ENCODE measurements at regions not wholly inside any gene's neighbourhood (a gene's known extent, or its start where the extent isn't known, plus 50 kb on each side); places are given as distances from the start of the nearest gene placed in this dataset.

DNA sequence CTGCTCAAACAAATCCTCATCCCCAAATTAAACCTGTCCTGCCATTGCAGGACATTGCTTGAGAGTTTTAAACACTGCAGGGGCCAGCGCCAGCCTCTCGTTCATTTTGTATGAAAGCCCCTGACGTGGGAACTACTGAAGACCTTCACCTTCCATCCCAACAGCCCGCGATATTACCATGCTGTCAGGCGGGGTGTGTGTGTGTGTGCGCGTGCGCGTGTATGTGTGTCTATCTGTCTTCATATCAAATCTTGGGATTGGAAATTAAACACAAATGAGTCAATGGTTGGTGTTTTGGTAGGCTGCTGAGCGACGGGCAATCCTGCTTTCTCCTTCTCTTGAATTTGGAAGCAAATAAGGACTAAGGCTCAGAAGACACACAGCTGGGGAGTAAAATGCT, 776.9 kb downstream of the TBC1D22A start:
- no peaks in the 10 kb centered on the region for H3K79me2 ChIP-seq (ENCODE audit: insufficient read depth, low read length)
- H3K4me3 ChIP-seq (ENCODE audit: insufficient read depth, low read length, poor library complexity, severe bottlenecking) = no peak overlapping the region
- no peaks in the 10 kb centered on the region for H3K27me3 ChIP-seq (ENCODE audit: low read length)
- no peaks in the 10 kb centered on the region for H3K9me2 ChIP-seq (replicated peaks; ENCODE audit: insufficient read depth, low read length)
- H3F3A ChIP-seq (ENCODE audit: insufficient read depth) = no peaks in the 10 kb centered on the region
- no peak overlapping the region for H2AFZ ChIP-seq (ENCODE audit: low read depth, low read length, severe bottlenecking)
- H3K9me3 ChIP-seq (ENCODE audit: insufficient read depth, low read length) = no peaks in the 10 kb centered on the region
- H3K27ac ChIP-seq (ENCODE audit: low read depth, low read length) = no peak overlapping the region
- TF ChIP-seq, protein P1, sequence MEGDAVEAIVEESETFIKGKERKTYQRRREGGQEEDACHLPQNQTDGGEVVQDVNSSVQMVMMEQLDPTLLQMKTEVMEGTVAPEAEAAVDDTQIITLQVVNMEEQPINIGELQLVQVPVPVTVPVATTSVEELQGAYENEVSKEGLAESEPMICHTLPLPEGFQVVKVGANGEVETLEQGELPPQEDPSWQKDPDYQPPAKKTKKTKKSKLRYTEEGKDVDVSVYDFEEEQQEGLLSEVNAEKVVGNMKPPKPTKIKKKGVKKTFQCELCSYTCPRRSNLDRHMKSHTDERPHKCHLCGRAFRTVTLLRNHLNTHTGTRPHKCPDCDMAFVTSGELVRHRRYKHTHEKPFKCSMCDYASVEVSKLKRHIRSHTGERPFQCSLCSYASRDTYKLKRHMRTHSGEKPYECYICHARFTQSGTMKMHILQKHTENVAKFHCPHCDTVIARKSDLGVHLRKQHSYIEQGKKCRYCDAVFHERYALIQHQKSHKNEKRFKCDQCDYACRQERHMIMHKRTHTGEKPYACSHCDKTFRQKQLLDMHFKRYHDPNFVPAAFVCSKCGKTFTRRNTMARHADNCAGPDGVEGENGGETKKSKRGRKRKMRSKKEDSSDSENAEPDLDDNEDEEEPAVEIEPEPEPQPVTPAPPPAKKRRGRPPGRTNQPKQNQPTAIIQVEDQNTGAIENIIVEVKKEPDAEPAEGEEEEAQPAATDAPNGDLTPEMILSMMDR (IDR thresholded peaks at IDR 0.05; ENCODE audit: insufficient read depth, low read length, poor library complexity, severe bottlenecking) = no peak
- H3K4me2 ChIP-seq (ENCODE audit: low read depth, low read length, poor library complexity, severe bottlenecking) = no peak overlapping the region
- no peaks in the 10 kb centered on the region for H3K36me3 ChIP-seq (ENCODE audit: low read length)
- no peak overlapping the region for H3K9ac ChIP-seq (ENCODE audit: low read length)
- H4K20me1 ChIP-seq (ENCODE audit: low read depth, low read length) = no peaks in the 10 kb centered on the region

DNA sequence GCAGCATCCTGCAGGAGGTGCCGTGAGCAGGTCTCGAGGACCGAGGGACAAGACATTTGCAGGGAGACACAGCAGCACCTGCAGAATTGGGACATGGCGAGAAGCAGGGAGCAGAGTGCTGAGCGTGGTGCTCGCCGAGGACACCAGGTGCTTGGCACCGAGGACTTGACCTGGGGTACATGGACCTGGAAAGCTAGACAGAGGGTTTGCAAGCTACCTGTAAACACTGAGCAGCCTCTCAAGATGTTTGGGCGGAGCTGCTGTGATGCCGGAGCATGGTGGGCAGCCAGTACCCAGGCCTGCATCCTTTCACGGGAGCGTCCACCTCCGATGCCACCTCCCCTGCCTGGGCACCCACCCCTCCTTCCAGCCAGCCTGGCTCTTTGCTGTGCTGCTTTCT, 773.2 kb downstream of the TBC1D22A start:
- H3K27me3 ChIP-seq (ENCODE audit: low read length) = no peaks in the 10 kb centered on the region
- H3K36me3 ChIP-seq (ENCODE audit: low read length) = no peaks in the 10 kb centered on the region
- TF ChIP-seq EZH2phosphoT487 (conservative IDR thresholded peaks at IDR 0.05; ENCODE audit: low read length) = no peak
- TF ChIP-seq, protein P1 (IDR thresholded peaks at IDR 0.05; ENCODE audit: insufficient read depth, low read length, poor library complexity, severe bottlenecking) = no peak
- H4K20me1 ChIP-seq (ENCODE audit: low read depth, low read length) = no peaks in the 10 kb centered on the region
- no peak overlapping the region for H3K9ac ChIP-seq (ENCODE audit: low read length)
- H3K79me2 ChIP-seq (ENCODE audit: insufficient read depth, low read length) = no peaks in the 10 kb centered on the region
- no peak overlapping the region for H3K27ac ChIP-seq (ENCODE audit: low read depth, low read length)
- no peak overlapping the region for H2AFZ ChIP-seq (ENCODE audit: low read depth, low read length, severe bottlenecking)
- H3F3A ChIP-seq (ENCODE audit: insufficient read depth) = no peaks in the 10 kb centered on the region
- no peaks in the 10 kb centered on the region for H3K9me3 ChIP-seq (ENCODE audit: insufficient read depth, low read length)
- H3K4me3 ChIP-seq (ENCODE audit: insufficient read depth, low read length, poor library complexity, severe bottlenecking) = no peak overlapping the region
- no peak overlapping the region for H3K4me2 ChIP-seq (ENCODE audit: low read depth, low read length, poor library complexity, severe bottlenecking)
- no peaks in the 10 kb centered on the region for H3K9me2 ChIP-seq (replicated peaks; ENCODE audit: insufficient read depth, low read length)

DNA sequence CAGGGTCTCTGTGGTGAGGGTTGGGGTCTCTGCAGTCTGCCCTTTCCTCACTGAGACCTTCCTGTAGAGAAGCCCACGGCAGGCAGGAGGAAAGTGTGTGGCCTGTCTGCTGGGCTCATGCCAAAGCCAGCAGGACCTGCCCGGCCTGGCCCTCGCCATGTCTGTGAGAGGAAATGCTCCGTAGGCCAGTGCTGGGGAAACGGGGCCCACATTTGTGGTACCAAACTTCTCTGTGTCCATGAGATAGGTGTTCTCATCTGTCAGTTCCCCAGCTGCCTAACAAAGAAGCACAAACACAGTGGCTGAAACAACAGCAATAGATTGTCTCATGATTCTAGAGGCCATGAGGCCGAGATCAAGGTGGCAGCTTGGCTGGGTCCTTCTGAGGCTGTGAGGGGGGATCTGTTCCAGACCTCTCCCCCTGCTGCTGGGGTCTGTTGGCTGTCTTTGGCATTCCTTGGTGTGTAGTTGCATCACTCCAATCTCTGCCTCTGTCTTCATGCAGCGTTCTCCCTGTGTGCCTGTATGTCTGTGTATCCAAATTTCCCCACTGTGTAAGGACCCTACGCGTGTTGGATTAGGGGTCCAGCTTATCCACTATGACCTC, 772.5 kb downstream of the TBC1D22A start:
- Histone ChIP-seq H3K4me2 (ENCODE audit: low read depth, low read length, poor library complexity, severe bottlenecking) (no peak overlapping the region), H3K27me3 (ENCODE audit: low read length) (no peaks in the 10 kb centered on the region), H3K27ac (ENCODE audit: low read depth, low read length) (no peak overlapping the region), H4K20me1 (ENCODE audit: low read depth, low read length) (no peaks in the 10 kb centered on the region), H3K79me2 (ENCODE audit: insufficient read depth, low read length) (no peaks in the 10 kb centered on the region), H3K9me2 (replicated peaks; ENCODE audit: insufficient read depth, low read length) (no peaks in the 10 kb centered on the region), H3K4me3 (ENCODE audit: insufficient read depth, low read length, poor library complexity, severe bottlenecking) (no peak overlapping the region), H2AFZ (ENCODE audit: low read depth, low read length, severe bottlenecking) (no peak overlapping the region), H3K36me3 (ENCODE audit: low read length) (no peaks in the 10 kb centered on the region), H3K9me3 (ENCODE audit: insufficient read depth, low read length) (no peaks in the 10 kb centered on the region), H3F3A (ENCODE audit: insufficient read depth) (no peaks in the 10 kb centered on the region), H3K9ac (ENCODE audit: low read length) (no peak overlapping the region)
- no peak for TF ChIP-seq EZH2phosphoT487 (conservative IDR thresholded peaks at IDR 0.05; ENCODE audit: low read length)
- TF ChIP-seq, protein P1 (IDR thresholded peaks at IDR 0.05; ENCODE audit: insufficient read depth, low read length, poor library complexity, severe bottlenecking) = no peak
